IMR-90 (cell line): ENCODE measurements at regions not wholly inside any gene's neighbourhood (a gene's known extent, or its start where the extent isn't known, plus 50 kb on each side); places are given as distances from the start of the nearest gene placed in this dataset.

Experiments
- ATAC-seq: fragments of 200-7000 bp; cut with Tn5 transposase; 2 replicates; pipeline ENCODE4 v1.9.1; 2020; ENCODE audit warnings: low read depth, mild to moderate bottlenecking, moderate library complexity
- BruUV-seq: library from RNA; stranded (reverse); fragments of 400-500 nt; replicated peaks from 2 replicates; lab custom pipeline; 2021; lab: Mats Ljungman, UMichigan
- CTCF ChIA-PET: fragments of 300-600 bp; formaldehyde crosslinking; extraction: SDS; loops from one replicate; lab custom pipeline; 2021; ENCODE audit warnings: antibody characterized with exemption; lab: Yijun Ruan, JAX
- POLR2A ChIA-PET: fragments of 300-600 bp; sonication (Branson Sonifier 250); formaldehyde crosslinking; loops from one replicate; lab custom pipeline; 2022; ENCODE audit warnings: antibody characterized with exemption; ENCODE audit not compliant: unreplicated experiment; lab: Charles Lee
- DNase-seq: peaks from one replicate; pipeline ENCODE4 v3.0.0; 2013
- H2AFZ ChIP-seq: replicated peaks from 2 replicates; pipeline ENCODE3; 2013; ENCODE audit warnings: low read length, mild to moderate bottlenecking; ENCODE audit not compliant: poor library complexity
- H2AK5ac ChIP-seq: 2 replicates; pipeline ENCODE4 v1.6.1; 2013; ENCODE audit warnings: low read depth, low read length, inconsistent platforms
- H2AK9ac ChIP-seq: replicated peaks from 2 replicates; pipeline ENCODE3; 2013; ENCODE audit warnings: mild to moderate bottlenecking, low read depth, low read length, moderate library complexity; ENCODE audit not compliant: poor library complexity
- H2BK120ac ChIP-seq: 2 replicates; pipeline ENCODE4 v1.6.1; 2013; ENCODE audit warnings: low read depth, low read length, inconsistent platforms
- H2BK15ac ChIP-seq: 3 replicates; pipeline ENCODE4 v1.6.1; 2013; ENCODE audit warnings: low read depth, low read length, inconsistent platforms
- H2BK20ac ChIP-seq: 2 replicates; pipeline ENCODE4 v1.6.1; 2013; ENCODE audit warnings: low read depth, mild to moderate bottlenecking, inconsistent platforms, low read length, moderate library complexity
- H2BK5ac ChIP-seq: 2 replicates; pipeline ENCODE4 v1.6.1; 2013; ENCODE audit warnings: mild to moderate bottlenecking, low read depth, low read length, inconsistent platforms; ENCODE audit not compliant: poor library complexity, severe bottlenecking
- H3K14ac ChIP-seq: replicated peaks from 2 replicates; pipeline ENCODE4 v1.6.1; 2013; ENCODE audit warnings: low read depth, low read length, inconsistent platforms
- H3K18ac ChIP-seq: 2 replicates; pipeline ENCODE4 v1.6.1; 2013; ENCODE audit warnings: low read depth, low read length, control low read depth
- H3K23ac ChIP-seq: 2 replicates; pipeline ENCODE4 v1.6.1; 2013; ENCODE audit warnings: low read depth, low read length, inconsistent platforms
- H3K27ac ChIP-seq: 2 replicates; pipeline ENCODE4 v1.5.1; 2013; ENCODE audit warnings: mild to moderate bottlenecking, control low read depth, low read length; ENCODE audit not compliant: insufficient read depth
- H3K27me3 ChIP-seq: 2 replicates; pipeline ENCODE4 v1.6.1; 2013; ENCODE audit warnings: low read length; ENCODE audit not compliant: control insufficient read depth, insufficient read depth
- H3K36me3 ChIP-seq: 2 replicates; pipeline ENCODE4 v1.6.1; 2013; ENCODE audit warnings: low read length, mixed read lengths; ENCODE audit not compliant: control insufficient read depth, insufficient read depth
- H3K4ac ChIP-seq: 2 replicates; pipeline ENCODE4 v1.6.1; 2013; ENCODE audit warnings: low read depth, low read length, inconsistent platforms
- H3K4me1 ChIP-seq: 2 replicates; pipeline ENCODE4 v1.6.1; 2013; ENCODE audit warnings: low read length, mixed read lengths; ENCODE audit not compliant: control insufficient read depth, insufficient read depth
- H3K4me2 ChIP-seq: 2 replicates; pipeline ENCODE4 v1.6.1; 2013; ENCODE audit warnings: low read depth, mild to moderate bottlenecking, control low read depth, low read length, moderate library complexity
- H3K4me3 ChIP-seq: 2 replicates; pipeline ENCODE4 v1.5.1; 2013; ENCODE audit warnings: low read depth, mild to moderate bottlenecking, control low read depth, low read length, moderate library complexity; ENCODE audit not compliant: insufficient read depth
- H3K56ac ChIP-seq: 2 replicates; pipeline ENCODE4 v1.6.1; 2013; ENCODE audit warnings: low read length, inconsistent platforms; ENCODE audit not compliant: insufficient read depth; ENCODE audit errors: extremely low read depth
- H3K79me1 ChIP-seq, 2 experiments: 2 replicates each; pipeline ENCODE4 v1.6.1; 2013; ENCODE audit warnings: low read length in 2 of 2, inconsistent platforms in 1 of 2, low read depth in 1 of 2
- H3K9ac ChIP-seq: 2 replicates; pipeline ENCODE4 v1.6.1; 2013; ENCODE audit warnings: low read depth, low read length, control low read depth
- H3K9me1 ChIP-seq: 2 replicates; pipeline ENCODE4 v1.6.1; 2013; ENCODE audit warnings: low read length, inconsistent platforms; ENCODE audit not compliant: insufficient read depth
- H3K9me3 ChIP-seq: 2 replicates; pipeline ENCODE4 v1.6.1; 2013; ENCODE audit warnings: low read length; ENCODE audit not compliant: control insufficient read depth, insufficient read depth
- H4K20me1 ChIP-seq: 2 replicates; pipeline ENCODE4 v1.6.1; 2013; ENCODE audit warnings: low read length, inconsistent platforms; ENCODE audit not compliant: insufficient read depth
- H4K5ac ChIP-seq: 2 replicates; pipeline ENCODE4 v1.6.1; 2013; ENCODE audit warnings: mild to moderate bottlenecking, low read depth, low read length, control low read depth
- H4K8ac ChIP-seq, 2 experiments: 2 replicates each; pipeline ENCODE4 v1.6.1; 2013; ENCODE audit warnings: low read depth in 2 of 2, low read length in 2 of 2, control low read depth in 1 of 2, inconsistent platforms in 1 of 2
- H4K91ac ChIP-seq: 2 replicates; pipeline ENCODE4 v1.6.1; 2013; ENCODE audit warnings: low read depth, low read length, inconsistent platforms; ENCODE audit not compliant: insufficient read depth
- BHLHE40 ChIP-seq: fragments of 150-350 bp; IDR thresholded peaks from 2 replicates; pipeline ENCODE4 v1.6.1; 2016; ENCODE audit warnings: mild to moderate bottlenecking, low read depth, low read length
- CEBPB ChIP-seq: IDR thresholded peaks from 2 replicates; pipeline ENCODE4 v1.6.1; 2012; ENCODE audit warnings: low read depth, low read length, improper control_type of control experiment
- CHD1 ChIP-seq: IDR thresholded peaks from 2 replicates; pipeline ENCODE4 v1.6.1; 2012; ENCODE audit warnings: low read depth, low read length, improper control_type of control experiment
- ELK1 ChIP-seq: fragments of 150-350 bp; IDR thresholded peaks from 2 replicates; pipeline ENCODE4 v1.6.1; 2016; ENCODE audit warnings: low read depth, mild to moderate bottlenecking, low read length, moderate library complexity, borderline replicate concordance
- FOS ChIP-seq: fragments of 150-350 bp; IDR thresholded peaks from 2 replicates; pipeline ENCODE4 v1.6.1; 2016; ENCODE audit warnings: low read depth, low read length
- MAFK ChIP-seq: IDR thresholded peaks from 2 replicates; pipeline ENCODE4 v1.6.1; 2012; ENCODE audit warnings: low read depth, low read length, improper control_type of control experiment
- MAZ ChIP-seq: IDR thresholded peaks from 2 replicates; pipeline ENCODE4 v1.6.1; 2012; ENCODE audit warnings: low read depth, mild to moderate bottlenecking, low read length, improper control_type of control experiment, moderate library complexity, borderline replicate concordance
- MXI1 ChIP-seq: IDR thresholded peaks from 2 replicates; pipeline ENCODE4 v1.6.1; 2012; ENCODE audit warnings: low read depth, mild to moderate bottlenecking, low read length, moderate library complexity, borderline replicate concordance
- NFE2L2 ChIP-seq: fragments of 150-350 bp; IDR thresholded peaks from 2 replicates; pipeline ENCODE4 v1.6.1; 2016; ENCODE audit warnings: low read depth, mild to moderate bottlenecking, low read length
- POLR2A ChIP-seq: IDR thresholded peaks from 2 replicates; pipeline ENCODE4 v1.6.1; 2012; ENCODE audit warnings: mild to moderate bottlenecking, low read depth, low read length
- RCOR1 ChIP-seq: IDR thresholded peaks from 2 replicates; pipeline ENCODE4 v1.6.1; 2012; ENCODE audit warnings: mild to moderate bottlenecking, low read length, improper control_type of control experiment; ENCODE audit not compliant: insufficient replicate concordance
- RFX5 ChIP-seq: IDR thresholded peaks from 2 replicates; pipeline ENCODE4 v1.8.0; 2012; ENCODE audit warnings: low read depth, mild to moderate bottlenecking, low read length, moderate library complexity
- SMC3 ChIP-seq: fragments of 150-350 bp; IDR thresholded peaks from 2 replicates; pipeline ENCODE4 v1.6.1; 2016; ENCODE audit warnings: low read depth, mild to moderate bottlenecking, antibody characterized with exemption, low read length, moderate library complexity
- WGBS, 2 experiments: methylation state at CpG; one replicate each; pipeline versions ENCODE4 v1.1.5 to v1.1.7; 2013; ENCODE audit warnings: missing lambda C conversion rate in 2 of 2; ENCODE audit not compliant: insufficient read length in 1 of 2; ENCODE audit errors: extremely low coverage in 2 of 2; 5-methylcytosine and 5-hydroxymethylcytosine counted together
- dilution Hi-C: fragments of 300-500 bp; cut with HindIII; formaldehyde crosslinking; loops from one replicate; pipeline ENCODE4 v1.14.3; 2018; ENCODE audit warnings: low sequenced_read_pairs; ENCODE audit not compliant: unreplicated experiment
- in situ Hi-C: fragments of 300-500 bp; cut with MboI; formaldehyde crosslinking; loops from 3 replicates; pipeline ENCODE4 v1.14.3; 2019; ENCODE audit warnings: low sequenced_read_pairs, inconsistent platforms, mixed read lengths
- intact Hi-C: fragments of 100-400 bp; cut with micrococcal nuclease; formaldehyde crosslinking; loops from 2 replicates; pipeline ENCODE4 v1.10.0; 2022
- TF ChIP-seq, protein P1 (sequence below): fragments of 150-350 bp; IDR thresholded peaks from 2 replicates; pipeline ENCODE4 v1.6.1; 2017; ENCODE audit warnings: mild to moderate bottlenecking, antibody characterized with exemption, low read length, low read depth

GRCh38 chr4:164251257-164251656 is 502.7 kb upstream of the SMIM31 start:
- Histone ChIP-seq H3K4me1 (no peaks in the 10 kb centered on the region), H4K91ac (no peak overlapping the region), H3K27me3 (no peaks in the 10 kb centered on the region), H4K20me1 (no peaks in the 10 kb centered on the region), H3K27ac (no peak overlapping the region), H2AK5ac (no peak overlapping the region), H3K4me2 (no peak overlapping the region), H4K8ac (no peak overlapping the region), H2BK20ac (no peak overlapping the region), H3K23ac (no peak overlapping the region), H4K5ac (no peak overlapping the region), H3K18ac (no peak overlapping the region), H3K56ac (no peak overlapping the region), H2BK120ac (no peak overlapping the region), H3K4me3 (no peak overlapping the region), H2BK5ac (no peak overlapping the region), H3K9me1 (no peaks in the 10 kb centered on the region), H3K14ac (no peak overlapping the region), H3K36me3 (no peaks in the 10 kb centered on the region), H2AK9ac (no peak overlapping the region), H3K79me1 (no peaks in the 10 kb centered on the region), H2BK15ac (no peak overlapping the region), H3K9me3 (no peaks in the 10 kb centered on the region), H3K9ac (no peak overlapping the region), H2AFZ (no peak overlapping the region), H3K4ac (no peak overlapping the region)
- CTCF ChIA-PET = no interaction called here
- DNase-seq (no peak), ATAC-seq (no peak)
- BruUV-seq = no TSS peak
- POLR2A ChIA-PET = no interaction called here
- no peak for TF ChIP-seq RFX5
- TF ChIP-seq POLR2A = no peak
- TF ChIP-seq, protein P1, sequence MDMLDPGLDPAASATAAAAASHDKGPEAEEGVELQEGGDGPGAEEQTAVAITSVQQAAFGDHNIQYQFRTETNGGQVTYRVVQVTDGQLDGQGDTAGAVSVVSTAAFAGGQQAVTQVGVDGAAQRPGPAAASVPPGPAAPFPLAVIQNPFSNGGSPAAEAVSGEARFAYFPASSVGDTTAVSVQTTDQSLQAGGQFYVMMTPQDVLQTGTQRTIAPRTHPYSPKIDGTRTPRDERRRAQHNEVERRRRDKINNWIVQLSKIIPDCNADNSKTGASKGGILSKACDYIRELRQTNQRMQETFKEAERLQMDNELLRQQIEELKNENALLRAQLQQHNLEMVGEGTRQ = no peak
- TF ChIP-seq MAFK = no peak
- TF ChIP-seq RCOR1 = no peak
- TF ChIP-seq CHD1 = no peak
- TF ChIP-seq SMC3 = no peak
- no peak for TF ChIP-seq ELK1
- TF ChIP-seq NFE2L2 = no peak
- TF ChIP-seq MXI1 = no peak
- no peak for TF ChIP-seq BHLHE40
- no peak for TF ChIP-seq CEBPB
- TF ChIP-seq MAZ = no peak
- TF ChIP-seq FOS = no peak
- in situ Hi-C loops (no loop called here), dilution Hi-C loops (no loop called here), intact Hi-C loops (no loop called here)
- no CpG with 5 or more reads among the region's 7 CpGs for WGBS, 2 experiments
